ENCODE measurements at regions not wholly inside any gene's neighbourhood (a gene's known extent, or its start where the extent isn't known, plus 50 kb on each side); places are given as distances from the start of the nearest gene placed in this dataset.

- DNase-seq (ENCODE audit: low read depth in 2 of 2) = no peak
These were observed 389.6 kb downstream of the YTHDC2 start for GRCh38 chr5:113902917-113903660.

GRCh38 chr5:113909782-113910181, 396.3 kb downstream of the YTHDC2 start:
- DNase-seq (ENCODE audit: low read depth in 2 of 2) = no peak

DNA sequence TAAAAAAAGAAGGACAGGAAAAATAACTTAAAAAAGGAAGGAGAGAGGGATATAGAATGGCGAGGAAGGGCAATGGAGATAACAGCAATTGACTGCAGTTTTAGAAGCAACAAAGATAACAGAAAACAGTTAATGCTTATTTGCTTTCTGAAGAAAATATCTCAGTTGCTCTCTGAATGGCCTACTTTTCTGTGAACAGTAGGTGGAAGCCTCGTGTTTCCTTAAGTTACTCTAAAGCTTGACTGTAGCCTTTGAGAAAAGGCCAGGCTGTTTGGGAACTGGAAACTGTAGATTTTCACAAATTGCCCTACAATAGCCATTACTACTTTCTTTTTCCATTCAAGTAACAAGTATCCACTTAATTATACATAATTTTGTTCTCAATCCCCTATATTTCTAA, 404.5 kb downstream of the YTHDC2 start:
- DNase-seq (ENCODE audit: low read depth in 2 of 2) = no peak

- DNase-seq (ENCODE audit: low read depth in 2 of 2) = no peak
These were observed 408.8 kb downstream of the YTHDC2 start for GRCh38 chr5:113922343-113922742.

GRCh38 chr5:113935453-113935852, 422.0 kb downstream of the YTHDC2 start:
- DNase-seq (ENCODE audit: low read depth in 2 of 2) = no peak

DNA sequence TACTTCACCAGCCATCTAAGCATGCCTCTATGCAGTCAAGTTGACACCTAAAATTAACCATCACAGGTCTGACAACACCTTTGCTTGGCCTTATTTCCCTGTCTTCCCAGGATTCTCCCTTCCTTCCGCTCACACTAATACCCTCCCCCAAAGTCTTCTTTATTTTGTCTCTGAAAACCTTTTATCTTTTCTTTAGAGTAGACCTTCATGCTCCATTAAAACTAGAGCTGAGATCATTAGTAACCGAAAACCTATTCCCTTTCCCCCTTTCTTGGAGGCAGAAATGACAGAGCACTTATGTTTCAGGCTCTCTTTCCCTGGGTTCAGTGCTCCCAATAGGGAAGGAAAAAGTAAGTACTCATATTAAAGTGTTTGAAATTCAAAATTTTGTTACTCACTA, 423.8 kb downstream of the YTHDC2 start:
- DNase-seq (ENCODE audit: low read depth in 2 of 2) = no peak

DNA sequence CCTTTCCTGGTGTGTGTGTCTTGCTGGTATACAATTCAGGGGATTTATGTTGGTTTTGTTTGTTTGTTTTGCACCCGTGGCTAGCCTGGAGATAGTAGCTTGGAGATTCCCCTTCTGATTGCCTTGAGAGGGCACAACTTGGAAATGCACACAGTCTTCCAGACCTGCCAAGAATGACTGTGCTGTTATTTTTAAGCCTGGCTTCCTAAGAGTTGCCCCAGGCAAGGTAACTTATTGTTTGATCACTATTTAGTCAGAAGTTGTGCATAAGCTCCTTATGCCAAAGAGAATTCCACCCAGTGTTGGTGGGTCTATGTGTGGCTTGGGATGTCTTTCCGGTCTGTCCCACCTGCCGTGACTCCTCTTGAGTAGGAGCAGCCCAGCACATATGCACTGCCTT, 421.9 kb upstream of the KCNN2 start:
- DNase-seq (ENCODE audit: low read depth in 2 of 2) = no peak

DNA sequence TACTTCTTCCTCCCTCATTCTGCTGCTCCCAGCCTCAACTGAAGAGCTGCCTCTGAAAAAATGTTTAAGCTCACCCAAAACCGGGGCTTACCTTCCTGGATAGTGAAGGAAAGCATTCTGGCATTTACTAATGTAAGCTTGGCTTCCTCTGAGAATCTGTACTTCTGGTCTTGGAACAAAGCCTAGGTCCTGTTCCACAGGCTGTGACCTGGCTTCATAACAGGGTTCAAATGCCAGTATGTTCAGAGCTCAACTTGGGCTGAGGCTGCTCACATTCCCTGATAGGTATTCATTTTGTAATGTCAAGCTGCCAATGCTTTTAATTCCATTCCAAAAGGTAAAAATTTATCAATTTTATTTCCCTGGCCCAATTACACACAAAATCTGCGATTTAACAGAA, 411.7 kb upstream of the KCNN2 start:
- DNase-seq (ENCODE audit: low read depth in 2 of 2) = no peak

DNA sequence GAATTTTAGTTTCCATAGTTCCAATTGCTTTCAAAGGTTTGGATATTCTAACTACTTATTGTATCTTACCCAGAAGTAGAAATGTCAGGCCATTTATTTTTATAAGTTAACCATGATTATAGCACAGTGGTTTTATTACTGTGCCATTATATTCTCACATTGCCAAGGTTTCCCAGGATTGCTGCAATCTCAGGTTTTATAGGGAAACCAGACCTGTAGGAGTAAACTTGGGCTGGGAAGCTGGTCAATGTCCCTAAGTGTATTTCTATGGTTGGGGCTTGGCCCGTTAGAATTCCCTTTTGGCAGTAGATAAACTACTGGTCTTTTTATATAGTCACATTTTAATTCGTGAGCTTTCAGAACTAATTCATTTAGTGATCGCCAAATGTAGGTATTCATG, 396.6 kb upstream of the KCNN2 start:
- no peak for DNase-seq (ENCODE audit: low read depth in 2 of 2)

GRCh38 chr5:113969901-113970300, 392.0 kb upstream of the KCNN2 start:
- DNase-seq (ENCODE audit: low read depth in 2 of 2) = no peak

DNA sequence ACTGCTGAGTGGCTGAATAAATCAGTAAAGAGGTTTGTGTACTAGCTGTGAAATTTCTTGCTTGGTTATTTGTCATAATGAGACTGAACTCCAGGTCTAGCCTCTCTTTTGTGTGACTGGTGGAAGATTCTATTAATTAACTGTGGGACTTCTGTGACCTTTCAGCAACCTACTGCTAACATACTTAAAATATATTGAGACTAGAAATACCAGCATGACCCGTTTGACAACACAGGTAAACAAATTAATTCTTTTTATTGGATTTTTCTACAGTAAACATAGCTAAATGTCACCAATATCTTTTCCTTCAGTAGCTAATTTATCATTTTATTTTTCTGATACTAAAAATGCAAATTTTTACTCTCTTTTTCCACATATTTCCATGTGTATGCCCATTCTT, 390.4 kb upstream of the KCNN2 start:
- no peak for DNase-seq (ENCODE audit: low read depth in 2 of 2)

GRCh38 chr5:113974976-113975375, 386.9 kb upstream of the KCNN2 start:
- no peak for DNase-seq (ENCODE audit: low read depth in 2 of 2)

DNA sequence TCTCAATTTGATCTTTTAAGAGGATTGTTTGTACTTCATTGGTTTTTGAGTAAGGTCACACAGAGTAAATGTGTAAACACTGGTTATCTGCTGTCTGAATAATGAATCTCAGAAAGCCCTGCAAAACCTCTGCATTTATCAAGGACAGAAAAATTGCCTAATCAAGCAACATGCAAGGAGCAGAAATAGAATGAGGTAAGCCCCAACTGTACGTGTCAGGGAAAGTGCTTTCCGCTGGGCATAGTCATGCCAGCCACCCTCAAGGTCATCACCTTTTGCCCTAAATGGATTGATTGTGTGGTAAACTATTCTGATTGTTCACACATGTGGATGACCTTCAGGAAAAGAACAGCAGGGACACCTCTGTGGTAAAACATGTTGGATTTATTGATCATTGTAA, 376.9 kb upstream of the KCNN2 start:
- no peak for DNase-seq (ENCODE audit: low read depth in 2 of 2)

- DNase-seq (ENCODE audit: low read depth in 2 of 2) = no peak
These were observed 376.4 kb upstream of the KCNN2 start for GRCh38 chr5:113985505-113985904.

- DNase-seq (ENCODE audit: low read depth in 2 of 2) = no peak
These were observed 372.5 kb upstream of the KCNN2 start for GRCh38 chr5:113989278-113989912.

GRCh38 chr5:113989913-113990305, 372.0 kb upstream of the KCNN2 start:
- DNase-seq (ENCODE audit: low read depth in 2 of 2) = no peak

DNA sequence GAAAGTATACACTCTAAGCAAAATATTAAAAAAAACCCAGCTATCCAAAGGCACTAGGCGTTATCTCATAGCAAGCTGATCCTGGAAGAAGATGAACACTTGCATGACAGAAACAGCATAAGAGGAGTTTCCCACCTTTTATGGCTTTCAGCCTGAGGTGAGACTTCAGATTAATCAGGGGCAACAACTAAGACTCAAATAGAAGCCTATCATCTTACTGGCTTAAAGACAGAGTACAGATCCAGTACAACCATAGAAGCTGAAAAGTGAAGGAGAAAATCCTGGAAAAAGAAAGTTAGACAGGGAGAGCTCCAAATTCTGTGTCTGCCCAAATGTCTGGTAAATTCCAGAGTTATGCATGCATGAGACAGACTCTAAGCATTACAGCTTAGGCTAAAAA, 360.8 kb upstream of the KCNN2 start:
- no peak for DNase-seq (ENCODE audit: low read depth in 2 of 2)

DNA sequence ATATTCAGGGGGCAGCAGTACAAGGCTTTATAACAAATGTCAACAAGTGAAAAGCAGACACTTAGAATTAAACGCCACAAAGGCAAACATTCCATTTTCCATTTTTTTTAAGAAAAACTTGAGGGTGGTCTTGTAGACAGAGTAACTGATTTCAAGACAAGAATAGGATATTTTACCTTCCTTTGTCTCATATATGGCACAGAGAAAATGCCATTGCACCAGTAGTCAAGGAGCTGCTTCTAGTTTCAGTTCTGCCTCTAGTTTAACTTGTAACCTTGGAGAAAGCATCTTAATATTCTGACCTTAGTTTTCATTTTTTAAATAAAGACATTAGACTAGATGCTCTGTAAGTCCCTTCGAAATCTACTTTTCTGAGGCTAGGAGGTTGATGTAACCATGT, 355.3 kb upstream of the KCNN2 start:
- no peak for DNase-seq (ENCODE audit: low read depth in 2 of 2)

- DNase-seq (ENCODE audit: low read depth in 2 of 2) = no peak
These were observed 354.2 kb upstream of the KCNN2 start for GRCh38 chr5:114007678-114008077.

GRCh38 chr5:114010362-114010761, 351.5 kb upstream of the KCNN2 start:
- DNase-seq (ENCODE audit: low read depth in 2 of 2) = no peak

GRCh38 chr5:114018186-114018585, 343.7 kb upstream of the KCNN2 start:
- no peak for DNase-seq (ENCODE audit: low read depth in 2 of 2)

DNA sequence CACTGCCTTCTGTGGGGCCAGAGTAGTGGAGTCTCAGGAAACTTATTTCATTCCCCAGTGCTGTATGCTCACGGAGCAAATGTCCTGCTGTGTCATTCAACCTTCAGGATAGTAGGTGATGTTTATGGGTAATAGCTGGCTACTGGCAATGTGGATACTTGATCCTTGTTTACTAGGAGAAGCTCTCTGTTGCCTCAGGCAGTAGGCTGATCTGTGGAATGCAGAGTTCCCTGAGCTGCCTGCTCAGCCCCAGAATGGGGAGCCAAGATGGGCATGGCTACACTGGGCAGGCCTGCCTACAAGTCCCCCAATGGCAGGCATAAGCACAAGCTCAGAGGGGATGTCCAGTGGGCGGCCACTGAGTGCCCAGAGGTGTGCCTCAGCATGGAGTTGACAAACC, 323.1 kb upstream of the KCNN2 start:
- DNase-seq (ENCODE audit: low read depth in 2 of 2) = no peak

DNA sequence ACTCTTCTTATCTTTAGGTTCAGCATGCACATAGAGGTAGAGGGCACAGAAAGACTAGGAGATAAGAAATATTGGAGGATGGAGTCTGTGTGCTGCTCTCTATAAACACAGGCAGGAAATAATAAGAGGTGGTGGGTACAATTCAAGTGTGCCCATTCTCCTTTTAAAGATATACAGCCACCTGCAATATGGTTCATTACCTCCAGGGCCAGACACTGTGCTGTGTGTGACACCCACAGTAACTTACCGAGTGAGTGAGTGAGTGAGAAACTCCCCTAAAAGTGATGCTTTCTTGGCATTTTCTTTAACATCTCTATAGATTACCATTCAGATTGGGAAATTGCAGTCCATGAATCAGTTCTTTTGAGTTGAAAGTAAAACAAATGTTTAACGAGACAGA, 311.8 kb upstream of the KCNN2 start:
- DNase-seq (ENCODE audit: low read depth in 2 of 2) = no peak

DNA sequence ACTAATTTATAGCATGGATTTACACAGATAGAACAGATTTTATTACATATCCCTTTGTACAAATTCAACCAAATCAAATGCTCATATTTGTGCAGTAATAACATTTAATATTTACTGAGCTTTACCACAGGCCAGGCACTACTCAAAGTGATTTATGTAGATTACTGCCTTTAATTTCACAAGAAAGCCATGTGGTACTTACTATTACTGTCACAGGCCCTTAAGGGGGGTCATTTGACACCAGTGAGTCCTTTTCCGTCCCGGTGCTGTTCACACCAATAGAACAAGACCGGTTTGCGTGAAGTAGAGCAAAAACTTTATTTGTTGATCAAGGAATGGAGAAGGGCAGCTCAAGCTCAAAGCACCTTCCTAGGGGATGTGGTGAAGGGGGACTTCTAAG, 308.5 kb upstream of the KCNN2 start:
- no peak for DNase-seq (ENCODE audit: low read depth in 2 of 2)
